Loucy (cell line): ENCODE measurements at regions not wholly inside any gene's neighbourhood (a gene's known extent, or its start where the extent isn't known, plus 50 kb on each side); places are given as distances from the start of the nearest gene placed in this dataset.

Experiments
- EZH2phosphoT487 ChIP-seq: fragments of 200-600 bp; IDR thresholded peaks from 2 replicates; pipeline ENCODE4 v1.6.1; 2018; ENCODE audit warnings: antibody characterized with exemption, mild to moderate bottlenecking, moderate library complexity, borderline replicate concordance
- TF ChIP-seq, protein P1 (sequence below): fragments of 200-600 bp; sonication (generic); conservative IDR thresholded peaks from 2 replicates; pipeline ENCODE4 v1.5.1; 2014; ENCODE audit warnings: mild to moderate bottlenecking, antibody characterized with exemption, low read length

DNA sequence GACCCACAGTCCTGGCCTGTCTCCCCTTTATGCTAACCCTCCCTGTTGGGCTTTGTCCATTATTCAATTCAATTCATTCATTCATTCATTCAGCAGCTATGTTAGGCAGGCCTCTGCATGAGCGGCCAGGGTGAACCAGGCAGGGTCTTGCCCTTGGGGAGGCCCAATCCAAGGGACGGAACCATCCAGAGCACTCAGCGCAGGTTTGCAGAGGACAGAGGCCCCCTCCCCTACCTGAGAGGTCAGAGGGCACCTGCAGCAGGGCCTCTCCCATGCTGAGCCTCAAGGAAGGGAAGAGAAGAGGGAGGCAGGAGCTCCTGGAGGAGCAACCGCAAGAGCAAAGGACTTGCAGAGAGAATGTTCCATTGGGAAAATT, 61.4 kb downstream of the C9orf50 start:
- TF ChIP-seq, protein P1, sequence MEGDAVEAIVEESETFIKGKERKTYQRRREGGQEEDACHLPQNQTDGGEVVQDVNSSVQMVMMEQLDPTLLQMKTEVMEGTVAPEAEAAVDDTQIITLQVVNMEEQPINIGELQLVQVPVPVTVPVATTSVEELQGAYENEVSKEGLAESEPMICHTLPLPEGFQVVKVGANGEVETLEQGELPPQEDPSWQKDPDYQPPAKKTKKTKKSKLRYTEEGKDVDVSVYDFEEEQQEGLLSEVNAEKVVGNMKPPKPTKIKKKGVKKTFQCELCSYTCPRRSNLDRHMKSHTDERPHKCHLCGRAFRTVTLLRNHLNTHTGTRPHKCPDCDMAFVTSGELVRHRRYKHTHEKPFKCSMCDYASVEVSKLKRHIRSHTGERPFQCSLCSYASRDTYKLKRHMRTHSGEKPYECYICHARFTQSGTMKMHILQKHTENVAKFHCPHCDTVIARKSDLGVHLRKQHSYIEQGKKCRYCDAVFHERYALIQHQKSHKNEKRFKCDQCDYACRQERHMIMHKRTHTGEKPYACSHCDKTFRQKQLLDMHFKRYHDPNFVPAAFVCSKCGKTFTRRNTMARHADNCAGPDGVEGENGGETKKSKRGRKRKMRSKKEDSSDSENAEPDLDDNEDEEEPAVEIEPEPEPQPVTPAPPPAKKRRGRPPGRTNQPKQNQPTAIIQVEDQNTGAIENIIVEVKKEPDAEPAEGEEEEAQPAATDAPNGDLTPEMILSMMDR, result no peak
- no peak for TF ChIP-seq EZH2phosphoT487
